BE2C (cell line): ENCODE measurements at regions not wholly inside any gene's neighbourhood (a gene's known extent, or its start where the extent isn't known, plus 50 kb on each side); places are given as distances from the start of the nearest gene placed in this dataset.

ENCODE experiments used
- DNase-seq: peaks from one replicate; pipeline ENCODE4 v3.0.0-alpha.2; 2020
- H3K27me3 ChIP-seq: fragments of 250-450 bp; sonication (Bioruptor Pico); 2 replicates; pipeline ENCODE4 v1.5.1; 2020; ENCODE audit warnings: mild to moderate bottlenecking
- H3K36me3 ChIP-seq: fragments of 250-450 bp; sonication (Bioruptor Pico); 2 replicates; pipeline ENCODE4 v1.5.1; 2020; ENCODE audit warnings: mild to moderate bottlenecking
- H3K4me1 ChIP-seq: fragments of 250-450 bp; sonication (Bioruptor Pico); 2 replicates; pipeline ENCODE4 v1.5.1; 2020
- H3K4me3 ChIP-seq: 2 replicates; pipeline ENCODE4 v1.5.1; 2011; ENCODE audit warnings: low read depth, low read length
- H3K9me3 ChIP-seq: fragments of 250-450 bp; sonication (Bioruptor Pico); 2 replicates; pipeline ENCODE4 v1.5.1; 2020
- TF ChIP-seq, protein P1 (sequence below): IDR thresholded peaks from 2 replicates; pipeline ENCODE4 v1.5.1; 2012; ENCODE audit warnings: mild to moderate bottlenecking, low read depth, low read length

DNA sequence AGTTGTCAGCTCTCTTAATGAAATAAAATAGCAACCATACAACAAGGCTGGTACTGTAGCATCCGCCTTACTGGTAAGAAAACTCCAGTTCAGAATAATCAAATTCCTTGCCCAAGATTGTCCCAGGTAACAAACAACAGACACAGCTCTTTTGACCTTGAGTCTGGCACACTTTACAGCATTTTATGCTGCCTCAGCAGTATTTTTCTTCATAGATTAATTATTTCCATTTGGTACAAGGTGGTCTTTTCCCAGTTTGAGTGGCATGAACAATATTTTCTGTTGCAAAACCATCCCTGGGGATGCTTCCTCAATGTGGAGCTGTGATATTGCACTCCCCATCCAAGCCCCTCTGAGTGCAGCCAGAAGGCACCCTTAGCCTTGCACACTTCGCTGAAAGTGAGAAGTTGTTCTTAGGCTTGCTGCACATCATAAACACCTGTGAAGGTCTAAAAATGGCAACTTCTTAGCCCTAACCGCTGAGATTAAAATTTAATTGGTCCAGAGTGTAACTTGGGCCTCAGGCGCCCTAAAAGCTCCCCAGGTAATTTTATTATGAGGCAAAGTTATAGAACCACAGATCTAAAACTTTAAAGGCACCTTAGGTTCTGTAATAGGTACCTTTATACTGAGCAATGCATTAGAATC, 523.3 kb downstream of the CMPK2 start:
- TF ChIP-seq, protein P1, sequence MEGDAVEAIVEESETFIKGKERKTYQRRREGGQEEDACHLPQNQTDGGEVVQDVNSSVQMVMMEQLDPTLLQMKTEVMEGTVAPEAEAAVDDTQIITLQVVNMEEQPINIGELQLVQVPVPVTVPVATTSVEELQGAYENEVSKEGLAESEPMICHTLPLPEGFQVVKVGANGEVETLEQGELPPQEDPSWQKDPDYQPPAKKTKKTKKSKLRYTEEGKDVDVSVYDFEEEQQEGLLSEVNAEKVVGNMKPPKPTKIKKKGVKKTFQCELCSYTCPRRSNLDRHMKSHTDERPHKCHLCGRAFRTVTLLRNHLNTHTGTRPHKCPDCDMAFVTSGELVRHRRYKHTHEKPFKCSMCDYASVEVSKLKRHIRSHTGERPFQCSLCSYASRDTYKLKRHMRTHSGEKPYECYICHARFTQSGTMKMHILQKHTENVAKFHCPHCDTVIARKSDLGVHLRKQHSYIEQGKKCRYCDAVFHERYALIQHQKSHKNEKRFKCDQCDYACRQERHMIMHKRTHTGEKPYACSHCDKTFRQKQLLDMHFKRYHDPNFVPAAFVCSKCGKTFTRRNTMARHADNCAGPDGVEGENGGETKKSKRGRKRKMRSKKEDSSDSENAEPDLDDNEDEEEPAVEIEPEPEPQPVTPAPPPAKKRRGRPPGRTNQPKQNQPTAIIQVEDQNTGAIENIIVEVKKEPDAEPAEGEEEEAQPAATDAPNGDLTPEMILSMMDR: no peak
- H3K4me1 ChIP-seq: no peaks in the 10 kb centered on the region

DNA sequence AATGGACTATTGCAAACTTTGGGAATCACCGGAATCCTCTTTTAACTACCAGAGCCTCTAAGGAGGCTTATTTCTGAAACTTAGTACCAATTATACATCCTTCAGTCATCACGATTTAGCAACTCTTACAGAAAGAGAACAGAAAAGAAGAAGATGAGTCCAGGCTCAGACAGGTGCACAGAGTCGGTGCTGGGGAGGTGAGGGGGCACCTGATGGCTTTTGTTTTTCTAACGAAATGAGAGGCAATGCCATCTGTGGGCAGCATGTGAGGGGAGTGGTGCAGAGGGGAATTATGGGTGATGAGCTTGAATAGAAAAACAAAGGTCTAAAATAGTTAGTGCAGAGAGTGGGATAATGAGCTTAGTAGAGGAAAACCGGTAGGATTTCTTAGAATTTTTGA, 522.6 kb downstream of the CMPK2 start:
- H3K27me3 ChIP-seq: no peaks in the 10 kb centered on the region
- H3K4me3 ChIP-seq: no peak overlapping the region
- TF ChIP-seq, protein P1: no peak
- no peaks in the 10 kb centered on the region for H3K9me3 ChIP-seq
- no peaks in the 10 kb centered on the region for H3K36me3 ChIP-seq
- no peaks in the 10 kb centered on the region for H3K4me1 ChIP-seq
- no peak for DNase-seq

More for the DNA sequence above, 523.3 kb downstream of the CMPK2 start:
- Histone ChIP-seq H3K9me3 (no peaks in the 10 kb centered on the region), H3K4me3 (no peak overlapping the region), H3K36me3 (no peaks in the 10 kb centered on the region), H3K27me3 (no peaks in the 10 kb centered on the region)
- DNase-seq: no peak

DNA sequence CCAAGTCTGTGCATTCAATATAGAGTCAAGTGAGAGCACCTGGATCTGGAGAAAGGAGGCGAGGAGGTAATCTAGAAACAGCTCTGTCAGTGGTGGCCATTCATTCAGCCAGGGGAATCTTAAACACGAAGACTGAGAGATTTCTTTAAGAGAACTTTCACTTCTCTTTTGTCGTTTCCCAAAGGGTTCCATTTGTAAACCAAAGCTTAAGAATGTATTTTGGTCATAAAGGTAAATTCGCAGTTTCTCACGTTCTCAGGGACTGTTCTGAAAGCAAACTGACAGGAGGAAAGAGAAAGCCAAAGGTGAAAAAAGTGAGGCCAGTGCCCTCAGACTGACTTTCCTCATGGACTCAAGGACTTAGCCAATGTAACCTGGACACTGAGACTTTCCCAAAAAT, 513.5 kb downstream of the CMPK2 start:
- no peak overlapping the region for H3K4me3 ChIP-seq
- TF ChIP-seq, protein P1: no peak
- H3K36me3 ChIP-seq: no peaks in the 10 kb centered on the region
- H3K27me3 ChIP-seq: no peaks in the 10 kb centered on the region
- DNase-seq: no peak
- H3K9me3 ChIP-seq: no peaks in the 10 kb centered on the region
- H3K4me1 ChIP-seq: no peaks in the 10 kb centered on the region

DNA sequence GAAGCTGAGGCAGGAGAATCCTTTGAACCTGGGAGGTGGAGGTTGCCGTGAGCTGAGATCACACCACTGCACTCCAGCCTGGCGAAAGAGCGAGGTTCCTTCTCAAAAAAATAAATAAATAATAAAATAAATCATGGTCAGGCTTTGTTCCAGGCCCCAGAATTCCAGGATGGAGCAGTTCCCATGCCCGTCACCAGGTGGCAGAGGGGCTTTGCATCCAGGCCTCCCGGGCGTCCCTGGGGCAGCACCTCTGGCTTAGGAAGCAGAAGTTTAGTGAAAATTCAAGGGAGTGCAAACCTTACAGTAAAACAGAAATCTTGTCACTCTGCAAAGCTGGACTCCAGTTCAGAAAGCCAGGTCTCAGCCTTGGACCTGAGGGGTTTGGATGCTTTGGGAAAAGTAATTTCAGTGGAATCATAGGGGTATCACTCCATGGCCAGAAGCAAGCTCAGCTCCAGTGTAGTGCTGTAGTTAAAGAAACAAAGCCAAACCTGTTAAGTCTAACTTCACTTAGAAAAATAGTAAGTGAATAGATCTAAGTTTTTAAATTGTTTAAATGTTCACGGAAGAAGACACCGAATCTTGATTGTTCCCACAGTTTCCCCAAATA, 512.7 kb downstream of the CMPK2 start:
- DNase-seq: peak; percentile 80

DNA sequence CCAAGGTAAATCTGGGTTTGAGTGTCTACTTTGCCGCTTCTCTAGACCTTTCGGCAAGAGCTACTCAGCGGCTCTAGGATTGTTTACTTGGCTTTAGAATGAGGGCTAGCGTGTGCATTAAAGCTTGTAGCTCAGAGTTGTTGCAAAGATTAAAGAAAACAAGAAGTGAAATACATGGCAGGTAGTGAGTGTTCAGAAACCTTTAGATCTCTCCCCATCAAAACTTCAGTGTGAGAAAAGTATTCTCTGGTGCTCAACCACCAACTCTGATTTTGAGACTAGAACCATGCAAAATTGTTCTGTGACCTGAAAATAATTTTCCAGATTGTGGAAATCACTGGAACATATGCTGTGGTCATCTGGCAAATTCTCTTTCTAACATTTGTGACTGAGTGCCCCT, 512.0 kb downstream of the CMPK2 start:
- Histone ChIP-seq H3K4me3 (no peak overlapping the region), H3K27me3 (no peaks in the 10 kb centered on the region), H3K4me1 (no peaks in the 10 kb centered on the region), H3K36me3 (no peaks in the 10 kb centered on the region), H3K9me3 (no peaks in the 10 kb centered on the region)
- DNase-seq: no peak
- TF ChIP-seq, protein P1: no peak

More for the DNA sequence above, 512.7 kb downstream of the CMPK2 start:
- H3K4me3 ChIP-seq: no peak overlapping the region
- H3K9me3 ChIP-seq: no peaks in the 10 kb centered on the region
- H3K27me3 ChIP-seq: no peaks in the 10 kb centered on the region
- H3K4me1 ChIP-seq: no peaks in the 10 kb centered on the region
- no peaks in the 10 kb centered on the region for H3K36me3 ChIP-seq
- TF ChIP-seq, protein P1: peak; percentile 84

DNA sequence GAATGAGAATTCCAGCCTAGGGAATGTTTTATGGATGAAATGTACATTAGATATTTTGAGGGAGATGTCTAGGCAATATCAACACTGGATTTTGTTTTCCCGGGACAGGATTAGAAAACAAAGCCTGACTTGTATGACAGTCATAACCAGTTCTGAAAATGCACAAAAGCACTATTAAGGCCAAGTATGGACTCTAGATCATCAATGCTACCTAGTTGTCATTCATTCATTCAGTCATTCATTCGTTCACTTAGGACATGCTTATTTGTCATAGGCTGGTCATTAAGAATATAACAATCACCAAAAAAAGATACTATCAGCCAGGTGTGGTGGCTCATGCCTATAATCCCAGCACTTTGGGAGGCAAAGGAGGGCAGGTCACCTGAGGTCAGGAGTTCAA, 511.2 kb downstream of the CMPK2 start:
- no peaks in the 10 kb centered on the region for H3K9me3 ChIP-seq
- H3K4me1 ChIP-seq: no peaks in the 10 kb centered on the region
- TF ChIP-seq, protein P1: no peak

More for the DNA sequence above, 511.2 kb downstream of the CMPK2 start:
- Histone ChIP-seq H3K4me3 (no peak overlapping the region), H3K27me3 (no peaks in the 10 kb centered on the region), H3K36me3 (no peaks in the 10 kb centered on the region)
- no peak for DNase-seq
